Esophagus muscularis mucosa (tissue), 4 donors: ENCODE measurements at regions not wholly inside any gene's neighbourhood (a gene's known extent, or its start where the extent isn't known, plus 50 kb on each side); places are given as distances from the start of the nearest gene placed in this dataset.

Source experiments
- DNase-seq: peaks from one replicate; pipeline ENCODE4 v3.0.0-alpha.2; 2017; ENCODE audit errors: extremely low spot score
- H3K27ac ChIP-seq, 4 donors: fragments of 200-600 bp; sonication (generic); replicated peaks in 1 of 4; 1 replicate in 3 of 4; 2 replicates in 1 of 4; pipeline ENCODE4 v1.5.1; 2016 to 2019; ENCODE audit warnings: mild to moderate bottlenecking in 1 of 4
- H3K27me3 ChIP-seq, 4 donors: fragments of 200-600 bp; sonication (generic); one replicate each; pipeline versions ENCODE4 v1.5.1 to v1.6.0; 2016 to 2019
- H3K36me3 ChIP-seq, 4 donors: fragments of 200-600 bp; sonication (generic); one replicate each; pipeline ENCODE4 v1.5.1; 2016 to 2019
- H3K4me1 ChIP-seq, 4 donors: fragments of 200-600 bp; sonication (generic); one replicate each; pipeline ENCODE4 v1.5.1; 2016 to 2019
- H3K4me3 ChIP-seq, 4 donors: fragments of 200-600 bp; sonication (generic); 1 replicate in 2 of 4; 2 replicates in 2 of 4; pipeline ENCODE4 v1.5.1; 2016 to 2019; ENCODE audit warnings: mild to moderate bottlenecking in 4 of 4, moderate library complexity in 1 of 4
- H3K9me3 ChIP-seq, 4 donors: fragments of 200-600 bp; sonication (generic); 1 replicate in 3 of 4; 2 replicates in 1 of 4; pipeline ENCODE4 v1.5.1; 2016 to 2019
- CTCF ChIP-seq, 3 experiments: fragments of 200-600 bp in 2 of 3; fragments of 450-650 bp in 1 of 3; sonication (generic) in 2 of 3; IDR thresholded peaks; one replicate each; pipeline ENCODE4 v1.5.1; 2017 to 2019; ENCODE audit warnings: antibody characterized with exemption in 3 of 3, mild to moderate bottlenecking in 2 of 3, moderate library complexity in 1 of 3
- EP300 ChIP-seq: sonication (generic); formaldehyde crosslinking; IDR thresholded peaks from one replicate; pipeline ENCODE4 v1.6.1; 2017; ENCODE audit warnings: antibody characterized with exemption
- POLR2A ChIP-seq: fragments of 450-650 bp; IDR thresholded peaks from one replicate; pipeline ENCODE4 v1.6.1; 2017; ENCODE audit warnings: antibody characterized with exemption, moderate library complexity, mild to moderate bottlenecking, low read depth
- POLR2AphosphoS5 ChIP-seq, 2 donors: sonication (generic); formaldehyde crosslinking; IDR thresholded peaks; one replicate each; pipeline ENCODE4 v1.6.1; 2017; ENCODE audit warnings: antibody characterized with exemption in 2 of 2
- WGBS: methylation state at CpG from one replicate; pipeline ENCODE4 v1.1.5; 2018; 5-methylcytosine and 5-hydroxymethylcytosine counted together
- intact Hi-C: fragments of 100-400 bp; cut with DNase I; formaldehyde crosslinking; loops from one replicate; pipeline ENCODE4 v1.15.1; 2023

GRCh38 chr5:106720367-106720766, 950.4 kb downstream of the EFNA5 start:
- no peak overlapping the region for H3K27ac ChIP-seq
- TF ChIP-seq CTCF (IDR thresholded peaks at IDR 0.05) (no peak), POLR2A (no peak), EP300 (no peak), POLR2AphosphoS5 (IDR thresholded peaks at IDR 0.05) (no peak)
- no peaks in the 10 kb centered on the region for H3K4me1 ChIP-seq
- H3K27me3 ChIP-seq = no peaks in the 10 kb centered on the region
- H3K36me3 ChIP-seq = no peaks in the 10 kb centered on the region
- no peak for DNase-seq
- WGBS = 58% methylated on average over 3 of the region's 3 CpGs
- intact Hi-C loops = no loop called here
- no peak overlapping the region for H3K4me3 ChIP-seq
- H3K9me3 ChIP-seq = no peaks in the 10 kb centered on the region

- Histone ChIP-seq H3K4me3 (no peak overlapping the region), H3K9me3 (no peaks in the 10 kb centered on the region), H3K27ac (no peak overlapping the region), H3K4me1 (no peaks in the 10 kb centered on the region), H3K27me3 (no peaks in the 10 kb centered on the region), H3K36me3 (no peaks in the 10 kb centered on the region)
- WGBS = 92% methylated on average over 1 of the region's 1 CpG
- no peak for TF ChIP-seq EP300
- no peak for DNase-seq
- intact Hi-C loops = no loop called here
These were observed 970.9 kb downstream of the EFNA5 start for GRCh38 chr5:106699796-106700195.

GRCh38 chr5:106699198-106699597, 971.5 kb downstream of the EFNA5 start:
- no peaks in the 10 kb centered on the region for H3K9me3 ChIP-seq

GRCh38 chr5:106698169-106698568, 972.6 kb downstream of the EFNA5 start:
- 95% methylated on average over 5 of the region's 5 CpGs for WGBS
- no peaks in the 10 kb centered on the region for H3K4me1 ChIP-seq
- H3K36me3 ChIP-seq = no peaks in the 10 kb centered on the region
- no peak for TF ChIP-seq EP300
- no peak for TF ChIP-seq CTCF (IDR thresholded peaks at IDR 0.05)
- no peak for TF ChIP-seq POLR2AphosphoS5 (IDR thresholded peaks at IDR 0.05)
- TF ChIP-seq POLR2A = no peak
- H3K27me3 ChIP-seq = no peaks in the 10 kb centered on the region
- DNase-seq = no peak
- no peak overlapping the region for H3K27ac ChIP-seq
- intact Hi-C loops = no loop called here
- no peaks in the 10 kb centered on the region for H3K9me3 ChIP-seq
- no peak overlapping the region for H3K4me3 ChIP-seq

More at GRCh38 chr5:106699198-106699597, 971.5 kb downstream of the EFNA5 start:
- no peaks in the 10 kb centered on the region for H3K4me1 ChIP-seq
- no peaks in the 10 kb centered on the region for H3K36me3 ChIP-seq
- no peak for DNase-seq
- H3K4me3 ChIP-seq = no peak overlapping the region
- WGBS = 90% methylated on average over 6 of the region's 6 CpGs
- TF ChIP-seq CTCF (IDR thresholded peaks at IDR 0.05) = no peak
- no peak for TF ChIP-seq POLR2AphosphoS5 (IDR thresholded peaks at IDR 0.05)
- TF ChIP-seq EP300 = no peak
- TF ChIP-seq POLR2A = no peak
- no peaks in the 10 kb centered on the region for H3K27me3 ChIP-seq
- intact Hi-C loops = no loop called here
- no peak overlapping the region for H3K27ac ChIP-seq

GRCh38 chr5:106691701-106692100, 979.0 kb downstream of the EFNA5 start:
- TF ChIP-seq POLR2AphosphoS5 (IDR thresholded peaks at IDR 0.05) = no peak
- TF ChIP-seq CTCF (IDR thresholded peaks at IDR 0.05) = no peak
- no peak for TF ChIP-seq EP300
- no peak for TF ChIP-seq POLR2A
- Histone ChIP-seq H3K9me3 (no peaks in the 10 kb centered on the region), H3K36me3 (no peaks in the 10 kb centered on the region), H3K4me3 (no peak overlapping the region), H3K27ac (no peak overlapping the region), H3K27me3 (no peaks in the 10 kb centered on the region), H3K4me1 (no peaks in the 10 kb centered on the region)
- DNase-seq = no peak
- 84% methylated on average over 2 of the region's 2 CpGs for WGBS
- intact Hi-C loops = no loop called here
